GM23338 (cell line): ENCODE measurements at regions not wholly inside any gene's neighbourhood (a gene's known extent, or its start where the extent isn't known, plus 50 kb on each side); places are given as distances from the start of the nearest gene placed in this dataset.

Source experiments
- ATAC-seq: fragments of 200-7000 bp; cut with Tn5 transposase; 3 replicates; pipeline ENCODE4 v1.9.1; 2020
- DNase-seq: peaks from one replicate; pipeline ENCODE4 v3.0.0-alpha.2; 2015; ENCODE audit warnings: low spot score
- H2AFZ ChIP-seq: fragments of 200-600 bp; sonication (generic); 2 replicates; pipeline ENCODE4 v1.8.0; 2016; ENCODE audit warnings: antibody characterized with exemption, mild to moderate bottlenecking, moderate library complexity
- H3F3A ChIP-seq: fragments of 200-600 bp; sonication (generic); replicated peaks from 2 replicates; pipeline ENCODE4 v1.8.0; 2017; ENCODE audit warnings: antibody characterized with exemption, mixed run types, low read depth
- H3K27ac ChIP-seq: fragments of 200-600 bp; sonication (generic); 2 replicates; pipeline ENCODE4 v1.6.1; 2016; ENCODE audit warnings: low read depth
- H3K27me3 ChIP-seq: fragments of 200-600 bp; sonication (generic); 2 replicates; pipeline ENCODE4 v1.8.0; 2016; ENCODE audit warnings: mild to moderate bottlenecking, mixed run types, moderate library complexity; ENCODE audit not compliant: insufficient read depth
- H3K36me3 ChIP-seq: fragments of 200-600 bp; sonication (generic); 2 replicates; pipeline ENCODE4 v1.8.0; 2016; ENCODE audit warnings: mild to moderate bottlenecking; ENCODE audit not compliant: insufficient read depth
- H3K4me1 ChIP-seq: fragments of 200-600 bp; sonication (generic); 2 replicates; pipeline ENCODE4 v1.8.0; 2016; ENCODE audit warnings: mild to moderate bottlenecking, moderate library complexity; ENCODE audit not compliant: insufficient read depth
- H3K4me2 ChIP-seq: fragments of 200-600 bp; sonication (generic); 2 replicates; pipeline ENCODE4 v1.7.1; 2017; ENCODE audit warnings: mixed run types
- H3K4me3 ChIP-seq: fragments of 200-600 bp; sonication (generic); 2 replicates; pipeline ENCODE4 v1.6.1; 2016; ENCODE audit warnings: mixed run types
- H3K79me2 ChIP-seq: fragments of 200-600 bp; sonication (generic); replicated peaks from 2 replicates; pipeline ENCODE4 v1.8.0; 2017; ENCODE audit warnings: mild to moderate bottlenecking; ENCODE audit not compliant: insufficient read depth
- H3K9me2 ChIP-seq: fragments of 200-600 bp; sonication (generic); 2 replicates; pipeline ENCODE4 v1.8.0; 2017; ENCODE audit not compliant: insufficient read depth
- H4K20me1 ChIP-seq: fragments of 200-600 bp; sonication (generic); replicated peaks from 2 replicates; pipeline ENCODE4 v1.8.0; 2017; ENCODE audit warnings: mild to moderate bottlenecking; ENCODE audit not compliant: insufficient read depth
- H3K27ac Mint-ChIP-seq: 2 replicates; pipeline ENCODE4 v1.8.0; 2020; ENCODE audit warnings: inconsistent platforms, mild to moderate bottlenecking, moderate library complexity, mixed read lengths
- H3K27me3 Mint-ChIP-seq: 3 replicates; pipeline ENCODE4 v1.8.0; 2022; ENCODE audit warnings: low read depth, mild to moderate bottlenecking, moderate library complexity, mixed read lengths, inconsistent platforms; ENCODE audit not compliant: insufficient read depth, poor library complexity
- H3K36me3 Mint-ChIP-seq: 3 replicates; pipeline ENCODE4 v1.8.0; 2021; ENCODE audit warnings: low read depth, mild to moderate bottlenecking, inconsistent platforms, moderate library complexity, mixed read lengths
- H3K4me1 Mint-ChIP-seq: 3 replicates; pipeline ENCODE4 v1.8.0; 2020; ENCODE audit warnings: mild to moderate bottlenecking, inconsistent platforms, mixed read lengths
- H3K4me3 Mint-ChIP-seq: 3 replicates; pipeline ENCODE4 v1.8.0; 2021; ENCODE audit warnings: moderate library complexity, mild to moderate bottlenecking, inconsistent platforms, mixed read lengths
- H3K9me3 Mint-ChIP-seq: 3 replicates; pipeline ENCODE4 v1.8.0; 2020; ENCODE audit warnings: moderate library complexity, mild to moderate bottlenecking, inconsistent platforms, mixed read lengths
- CREB1 ChIP-seq: fragments of 250-450 bp; sonication (Bioruptor Pico); IDR thresholded peaks from 2 replicates; pipeline ENCODE4 v1.5.0; 2020; ENCODE audit warnings: low read depth, mild to moderate bottlenecking, moderate library complexity
- CTCF ChIP-seq, 2 experiments: fragments of 200-600 bp in 1 of 2; sonication (generic) in 1 of 2; conservative IDR thresholded peaks; 2 replicates each; pipeline versions ENCODE4 v1.5.1 to v1.6.1; 2016 to 2017; ENCODE audit warnings: antibody characterized with exemption in 2 of 2, low read depth in 2 of 2, mild to moderate bottlenecking in 2 of 2, moderate library complexity in 1 of 2
- ETS1 ChIP-seq: IDR thresholded peaks from 2 replicates; pipeline ENCODE4 v1.6.1; 2016; ENCODE audit warnings: antibody characterized with exemption
- EZH2 ChIP-seq: fragments of 200-600 bp; sonication (generic); IDR thresholded peaks from one replicate; pipeline ENCODE4 v1.8.0; 2017; ENCODE audit warnings: antibody characterized with exemption, mild to moderate bottlenecking, low read depth; ENCODE audit not compliant: unreplicated experiment
- EZH2phosphoT487 ChIP-seq: fragments of 200-600 bp; sonication (generic); IDR thresholded peaks from one replicate; pipeline ENCODE4 v1.8.1; 2018; ENCODE audit warnings: antibody characterized with exemption; ENCODE audit not compliant: unreplicated experiment
- JUNB ChIP-seq: IDR thresholded peaks from one replicate; pipeline ENCODE4 v1.6.1; 2016; ENCODE audit warnings: antibody characterized with exemption; ENCODE audit not compliant: unreplicated experiment
- NANOG ChIP-seq: IDR thresholded peaks from 2 replicates; pipeline ENCODE4 v1.6.1; 2016; ENCODE audit warnings: antibody characterized with exemption, borderline replicate concordance
- POLR2AphosphoS5 ChIP-seq: IDR thresholded peaks from 2 replicates; pipeline ENCODE4 v1.6.1; 2016; ENCODE audit warnings: antibody characterized with exemption, low read depth
- STAT1 ChIP-seq: IDR thresholded peaks from one replicate; pipeline ENCODE4 v1.6.1; 2016; ENCODE audit warnings: antibody characterized with exemption; ENCODE audit not compliant: unreplicated experiment
- ZNF114 ChIP-seq: fragments of 250-450 bp; sonication (Bioruptor Pico); IDR thresholded peaks from 2 replicates; pipeline ENCODE4 v1.5.0; 2020; ENCODE audit warnings: mild to moderate bottlenecking, moderate library complexity
- ZNF331 ChIP-seq: fragments of 250-450 bp; sonication (Bioruptor Pico); IDR thresholded peaks from 2 replicates; pipeline ENCODE4 v1.5.0; 2020; ENCODE audit warnings: low read depth, mild to moderate bottlenecking, moderate library complexity
- TF ChIP-seq, protein P1 (sequence below): fragments of 250-450 bp; sonication (Bioruptor Pico); IDR thresholded peaks from 2 replicates; pipeline ENCODE4 v1.5.0; 2020; ENCODE audit warnings: mild to moderate bottlenecking, moderate library complexity
- TF ChIP-seq, protein P2 (sequence below): IDR thresholded peaks from one replicate; pipeline ENCODE4 v1.6.1; 2018; ENCODE audit warnings: antibody characterized with exemption; ENCODE audit not compliant: unreplicated experiment

DNA sequence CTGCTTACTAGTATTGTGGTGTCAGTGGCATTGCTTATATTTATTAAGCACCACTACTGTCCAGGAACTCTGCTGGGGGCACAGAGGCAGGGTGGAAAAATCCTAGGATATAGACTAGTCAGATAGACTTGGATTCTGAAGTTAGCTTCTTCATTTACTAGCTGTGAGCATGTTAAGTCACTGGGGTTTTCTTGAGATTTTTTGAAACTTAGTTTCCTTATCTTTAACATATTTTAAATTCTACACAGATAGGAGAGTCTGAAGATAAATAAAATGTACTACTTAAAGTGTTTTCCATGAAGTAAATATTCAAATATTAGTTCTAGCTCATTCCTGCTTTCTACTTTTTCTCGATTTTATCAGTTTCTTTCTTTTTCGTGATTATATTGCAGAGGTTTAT, 196.9 kb upstream of the GRID2 start:
- Mint-ChIP-seq H3K9me3 (no peaks in the 10 kb centered on the region), H3K4me1 (peaks cover 11% of the 10 kb centered on the region), H3K4me3 (no peak overlapping the region), H3K27ac (no peak overlapping the region), H3K27me3 (no peaks in the 10 kb centered on the region), H3K36me3 (no peaks in the 10 kb centered on the region)
- Histone ChIP-seq H3K36me3 (no peaks in the 10 kb centered on the region), H3K4me3 (no peak overlapping the region), H2AFZ (no peak overlapping the region), H3K79me2 (no peaks in the 10 kb centered on the region), H3K9me2 (no peaks in the 10 kb centered on the region), H3K4me1 (peaks cover 15% of the 10 kb centered on the region), H3K4me2 (no peak overlapping the region), H3F3A (no peaks in the 10 kb centered on the region), H4K20me1 (no peaks in the 10 kb centered on the region), H3K27ac (no peak overlapping the region), H3K27me3 (no peaks in the 10 kb centered on the region)
- TF ChIP-seq STAT1: no peak
- no peak for TF ChIP-seq CTCF (conservative IDR thresholded peaks at IDR 0.05; ENCODE audit: low read depth in 2 of 2)
- TF ChIP-seq, protein P1, sequence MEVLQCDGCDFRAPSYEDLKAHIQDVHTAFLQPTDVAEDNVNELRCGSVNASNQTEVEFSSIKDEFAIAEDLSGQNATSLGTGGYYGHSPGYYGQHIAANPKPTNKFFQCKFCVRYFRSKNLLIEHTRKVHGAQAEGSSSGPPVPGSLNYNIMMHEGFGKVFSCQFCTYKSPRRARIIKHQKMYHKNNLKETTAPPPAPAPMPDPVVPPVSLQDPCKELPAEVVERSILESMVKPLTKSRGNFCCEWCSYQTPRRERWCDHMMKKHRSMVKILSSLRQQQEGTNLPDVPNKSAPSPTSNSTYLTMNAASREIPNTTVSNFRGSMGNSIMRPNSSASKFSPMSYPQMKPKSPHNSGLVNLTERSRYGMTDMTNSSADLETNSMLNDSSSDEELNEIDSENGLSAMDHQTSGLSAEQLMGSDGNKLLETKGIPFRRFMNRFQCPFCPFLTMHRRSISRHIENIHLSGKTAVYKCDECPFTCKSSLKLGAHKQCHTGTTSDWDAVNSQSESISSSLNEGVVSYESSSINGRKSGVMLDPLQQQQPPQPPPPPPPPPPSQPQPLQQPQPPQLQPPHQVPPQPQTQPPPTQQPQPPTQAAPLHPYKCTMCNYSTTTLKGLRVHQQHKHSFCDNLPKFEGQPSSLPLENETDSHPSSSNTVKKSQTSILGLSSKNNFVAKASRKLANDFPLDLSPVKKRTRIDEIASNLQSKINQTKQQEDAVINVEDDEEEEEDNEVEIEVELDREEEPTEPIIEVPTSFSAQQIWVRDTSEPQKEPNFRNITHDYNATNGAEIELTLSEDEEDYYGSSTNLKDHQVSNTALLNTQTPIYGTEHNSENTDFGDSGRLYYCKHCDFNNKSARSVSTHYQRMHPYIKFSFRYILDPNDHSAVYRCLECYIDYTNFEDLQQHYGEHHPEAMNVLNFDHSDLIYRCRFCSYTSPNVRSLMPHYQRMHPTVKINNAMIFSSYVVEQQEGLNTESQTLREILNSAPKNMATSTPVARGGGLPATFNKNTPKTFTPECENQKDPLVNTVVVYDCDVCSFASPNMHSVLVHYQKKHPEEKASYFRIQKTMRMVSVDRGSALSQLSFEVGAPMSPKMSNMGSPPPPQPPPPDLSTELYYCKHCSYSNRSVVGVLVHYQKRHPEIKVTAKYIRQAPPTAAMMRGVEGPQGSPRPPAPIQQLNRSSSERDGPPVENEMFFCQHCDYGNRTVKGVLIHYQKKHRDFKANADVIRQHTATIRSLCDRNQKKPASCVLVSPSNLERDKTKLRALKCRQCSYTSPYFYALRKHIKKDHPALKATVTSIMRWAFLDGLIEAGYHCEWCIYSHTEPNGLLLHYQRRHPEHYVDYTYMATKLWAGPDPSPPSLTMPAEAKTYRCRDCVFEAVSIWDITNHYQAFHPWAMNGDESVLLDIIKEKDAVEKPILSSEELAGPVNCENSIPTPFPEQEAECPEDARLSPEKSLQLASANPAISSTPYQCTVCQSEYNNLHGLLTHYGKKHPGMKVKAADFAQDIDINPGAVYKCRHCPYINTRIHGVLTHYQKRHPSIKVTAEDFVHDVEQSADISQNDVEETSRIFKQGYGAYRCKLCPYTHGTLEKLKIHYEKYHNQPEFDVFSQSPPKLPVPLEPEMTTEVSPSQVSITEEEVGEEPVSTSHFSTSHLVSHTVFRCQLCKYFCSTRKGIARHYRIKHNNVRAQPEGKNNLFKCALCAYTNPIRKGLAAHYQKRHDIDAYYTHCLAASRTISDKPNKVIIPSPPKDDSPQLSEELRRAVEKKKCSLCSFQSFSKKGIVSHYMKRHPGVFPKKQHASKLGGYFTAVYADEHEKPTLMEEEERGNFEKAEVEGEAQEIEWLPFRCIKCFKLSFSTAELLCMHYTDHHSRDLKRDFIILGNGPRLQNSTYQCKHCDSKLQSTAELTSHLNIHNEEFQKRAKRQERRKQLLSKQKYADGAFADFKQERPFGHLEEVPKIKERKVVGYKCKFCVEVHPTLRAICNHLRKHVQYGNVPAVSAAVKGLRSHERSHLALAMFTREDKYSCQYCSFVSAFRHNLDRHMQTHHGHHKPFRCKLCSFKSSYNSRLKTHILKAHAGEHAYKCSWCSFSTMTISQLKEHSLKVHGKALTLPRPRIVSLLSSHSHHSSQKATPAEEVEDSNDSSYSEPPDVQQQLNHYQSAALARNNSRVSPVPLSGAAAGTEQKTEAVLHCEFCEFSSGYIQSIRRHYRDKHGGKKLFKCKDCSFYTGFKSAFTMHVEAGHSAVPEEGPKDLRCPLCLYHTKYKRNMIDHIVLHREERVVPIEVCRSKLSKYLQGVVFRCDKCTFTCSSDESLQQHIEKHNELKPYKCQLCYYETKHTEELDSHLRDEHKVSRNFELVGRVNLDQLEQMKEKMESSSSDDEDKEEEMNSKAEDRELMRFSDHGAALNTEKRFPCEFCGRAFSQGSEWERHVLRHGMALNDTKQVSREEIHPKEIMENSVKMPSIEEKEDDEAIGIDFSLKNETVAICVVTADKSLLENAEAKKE (CRISPR knock-in tag): no peak
- no peak for TF ChIP-seq ZNF331 (CRISPR knock-in tag)
- TF ChIP-seq ZNF114: no peak
- TF ChIP-seq EZH2phosphoT487: no peak
- no peak for TF ChIP-seq NANOG
- TF ChIP-seq, protein P2, sequence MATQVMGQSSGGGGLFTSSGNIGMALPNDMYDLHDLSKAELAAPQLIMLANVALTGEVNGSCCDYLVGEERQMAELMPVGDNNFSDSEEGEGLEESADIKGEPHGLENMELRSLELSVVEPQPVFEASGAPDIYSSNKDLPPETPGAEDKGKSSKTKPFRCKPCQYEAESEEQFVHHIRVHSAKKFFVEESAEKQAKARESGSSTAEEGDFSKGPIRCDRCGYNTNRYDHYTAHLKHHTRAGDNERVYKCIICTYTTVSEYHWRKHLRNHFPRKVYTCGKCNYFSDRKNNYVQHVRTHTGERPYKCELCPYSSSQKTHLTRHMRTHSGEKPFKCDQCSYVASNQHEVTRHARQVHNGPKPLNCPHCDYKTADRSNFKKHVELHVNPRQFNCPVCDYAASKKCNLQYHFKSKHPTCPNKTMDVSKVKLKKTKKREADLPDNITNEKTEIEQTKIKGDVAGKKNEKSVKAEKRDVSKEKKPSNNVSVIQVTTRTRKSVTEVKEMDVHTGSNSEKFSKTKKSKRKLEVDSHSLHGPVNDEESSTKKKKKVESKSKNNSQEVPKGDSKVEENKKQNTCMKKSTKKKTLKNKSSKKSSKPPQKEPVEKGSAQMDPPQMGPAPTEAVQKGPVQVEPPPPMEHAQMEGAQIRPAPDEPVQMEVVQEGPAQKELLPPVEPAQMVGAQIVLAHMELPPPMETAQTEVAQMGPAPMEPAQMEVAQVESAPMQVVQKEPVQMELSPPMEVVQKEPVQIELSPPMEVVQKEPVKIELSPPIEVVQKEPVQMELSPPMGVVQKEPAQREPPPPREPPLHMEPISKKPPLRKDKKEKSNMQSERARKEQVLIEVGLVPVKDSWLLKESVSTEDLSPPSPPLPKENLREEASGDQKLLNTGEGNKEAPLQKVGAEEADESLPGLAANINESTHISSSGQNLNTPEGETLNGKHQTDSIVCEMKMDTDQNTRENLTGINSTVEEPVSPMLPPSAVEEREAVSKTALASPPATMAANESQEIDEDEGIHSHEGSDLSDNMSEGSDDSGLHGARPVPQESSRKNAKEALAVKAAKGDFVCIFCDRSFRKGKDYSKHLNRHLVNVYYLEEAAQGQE: no peak
- no peak for TF ChIP-seq ETS1
- no peak for TF ChIP-seq CREB1 (CRISPR knock-in tag)
- TF ChIP-seq JUNB: no peak
- TF ChIP-seq POLR2AphosphoS5: no peak
- no peak for TF ChIP-seq EZH2
- no peak for ATAC-seq
- DNase-seq: no peak
